GM19468 (cell line): ENCODE measurements at regions not wholly inside any gene's neighbourhood (a gene's known extent, or its start where the extent isn't known, plus 50 kb on each side); places are given as distances from the start of the nearest gene placed in this dataset.

Source experiments
- ATAC-seq: cut with Tn5 transposase; IDR thresholded peaks from one replicate; pipeline ENCODE4 v1.9.1; 2021; ENCODE audit warnings: mild to moderate bottlenecking, moderate library complexity, moderate number of reproducible peaks; ENCODE audit not compliant: unreplicated experiment; ENCODE audit errors: extremely low read depth

DNA sequence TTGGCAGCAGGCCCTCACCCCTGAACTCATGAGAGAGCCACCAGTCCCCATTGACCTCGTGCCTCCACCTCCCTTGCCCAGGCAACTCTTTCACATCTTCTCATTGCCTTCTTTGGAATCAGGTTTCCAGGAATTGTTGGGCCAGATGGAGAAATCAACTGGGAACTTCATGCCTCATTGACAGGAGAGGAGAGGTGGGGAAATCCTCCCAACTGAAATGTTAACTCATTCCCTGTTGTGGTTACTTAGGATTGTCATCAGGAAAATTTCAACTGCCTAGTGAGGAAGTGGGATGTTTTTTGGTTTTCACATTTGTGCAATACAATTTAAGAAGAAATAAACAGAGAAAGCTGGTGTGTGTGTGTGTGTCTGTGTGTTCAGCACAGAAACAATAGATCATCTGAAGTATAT, 106.6 kb upstream of the INHBA start:
- ATAC-seq: no peak

DNA sequence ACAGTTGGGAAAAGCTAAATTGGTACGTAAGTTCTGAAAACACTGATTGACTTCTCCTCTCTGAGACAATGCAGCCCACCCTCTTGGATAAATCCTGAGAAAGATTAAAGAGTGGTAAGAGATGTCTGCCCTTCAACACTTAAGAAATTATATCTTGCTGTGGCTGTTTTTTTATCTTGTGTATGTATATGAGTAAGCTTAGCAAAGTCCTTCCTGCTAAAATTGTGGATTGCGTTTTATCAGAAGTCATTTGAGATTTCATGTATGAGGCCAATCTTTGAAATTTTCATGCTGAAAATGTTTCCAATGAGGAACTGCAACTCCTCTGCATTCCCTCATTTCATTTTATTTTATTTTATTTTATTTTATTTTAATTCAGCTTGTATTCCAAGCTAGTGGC, 106.2 kb upstream of the INHBA start:
- no peak for ATAC-seq

DNA sequence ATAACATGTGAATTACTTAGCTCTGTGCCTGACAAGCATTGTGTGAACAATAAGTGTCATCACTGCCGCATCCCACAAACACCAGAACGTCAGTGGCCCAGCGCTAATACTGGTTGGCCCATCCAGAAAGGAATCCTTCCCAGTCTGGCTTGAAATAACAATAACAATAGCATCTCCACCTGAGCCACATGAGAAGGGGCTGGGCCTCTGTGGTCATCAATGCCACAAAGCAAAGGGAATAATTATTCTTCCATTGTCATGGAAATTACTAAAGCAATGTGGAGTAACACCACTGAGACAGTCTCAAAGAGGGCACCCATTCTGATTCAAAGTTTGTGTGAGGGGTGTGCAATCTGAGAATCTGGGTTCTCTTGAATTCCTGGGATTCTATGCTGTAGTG, 105.7 kb upstream of the INHBA start:
- no peak for ATAC-seq

DNA sequence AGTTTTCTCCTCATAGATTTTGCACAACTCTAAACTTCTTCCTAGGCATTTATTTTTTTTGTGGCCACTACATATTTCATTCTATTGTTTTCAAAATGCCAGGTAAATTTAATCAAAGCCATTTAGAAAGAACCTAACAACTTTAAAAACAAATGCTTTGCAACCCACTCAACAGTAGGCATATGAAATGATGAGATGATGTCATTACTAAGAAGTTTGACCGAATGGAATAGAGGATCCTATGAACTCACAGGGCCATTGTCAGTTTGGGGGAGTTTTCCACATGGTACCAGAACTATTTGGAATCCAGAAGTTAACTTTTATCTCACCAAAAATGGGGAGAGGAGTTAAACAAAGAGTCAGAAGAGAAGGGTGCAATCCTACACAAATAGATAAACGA, 100.7 kb upstream of the INHBA start:
- no peak for ATAC-seq

DNA sequence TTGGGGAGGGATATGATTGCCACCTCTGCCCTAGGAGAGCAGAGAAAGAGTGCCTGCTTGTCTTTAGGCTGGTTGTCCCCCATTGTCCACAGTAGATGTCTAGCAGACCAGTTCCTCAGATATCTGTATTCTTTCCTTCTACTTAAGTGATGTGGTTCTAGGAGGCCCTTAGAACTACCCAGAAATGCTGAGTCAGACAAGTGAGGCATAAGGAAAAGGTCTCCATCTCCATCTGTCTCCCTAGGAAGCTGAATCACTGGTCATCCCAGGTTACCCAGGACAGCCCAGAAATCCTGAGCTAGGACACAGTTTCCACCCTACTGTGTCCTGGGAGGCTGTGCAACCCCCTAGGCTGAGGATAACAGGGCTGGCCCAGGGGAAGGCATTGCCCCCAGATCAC, 93.4 kb upstream of the INHBA start:
- ATAC-seq: no peak

DNA sequence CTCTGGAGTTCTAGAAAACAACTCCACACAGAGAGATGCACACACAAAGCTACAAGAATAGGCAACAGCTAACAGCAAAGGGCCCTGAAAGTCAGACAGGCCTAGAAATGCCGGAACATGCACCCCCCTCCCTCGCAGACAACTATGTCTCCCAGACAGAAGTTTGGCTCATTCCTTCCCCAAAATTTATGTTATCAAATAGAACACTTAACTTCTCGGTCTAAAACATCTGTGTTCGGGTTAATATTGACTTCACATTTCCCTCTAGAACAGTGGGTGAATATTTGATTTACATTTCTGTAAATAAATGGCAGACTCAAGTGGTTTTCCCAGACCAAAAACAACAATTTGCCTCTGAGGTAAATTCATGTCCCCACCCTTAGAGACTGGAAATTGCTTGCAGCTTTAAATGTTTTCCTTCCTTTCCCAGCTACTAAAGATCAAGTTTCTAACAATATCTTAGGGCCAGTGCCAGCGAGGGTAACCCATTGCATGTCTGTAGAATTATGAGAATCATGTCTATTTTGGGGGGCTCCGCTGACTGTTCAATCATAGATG, 92.5 kb upstream of the INHBA start:
- no peak for ATAC-seq

DNA sequence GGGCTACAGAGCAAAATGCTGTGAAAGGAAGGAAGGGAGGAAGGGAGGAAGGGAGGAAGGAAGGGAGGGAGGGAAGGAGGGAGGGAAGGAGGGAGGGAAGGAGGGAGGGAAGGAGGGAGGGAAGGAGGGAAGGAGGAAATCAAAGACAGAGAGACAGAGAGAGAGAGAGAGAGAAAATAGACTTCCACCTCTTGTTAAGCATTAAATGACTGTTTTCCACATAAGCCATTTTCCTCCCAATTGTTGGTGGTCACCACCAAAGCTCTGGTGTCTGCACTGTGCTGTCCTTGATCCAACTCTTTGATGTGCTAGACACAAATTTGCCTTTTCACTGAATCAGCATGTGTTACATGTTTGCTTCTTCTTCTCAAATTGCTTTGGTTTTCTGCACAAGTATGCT, 90.7 kb upstream of the INHBA start:
- ATAC-seq: no peak

DNA sequence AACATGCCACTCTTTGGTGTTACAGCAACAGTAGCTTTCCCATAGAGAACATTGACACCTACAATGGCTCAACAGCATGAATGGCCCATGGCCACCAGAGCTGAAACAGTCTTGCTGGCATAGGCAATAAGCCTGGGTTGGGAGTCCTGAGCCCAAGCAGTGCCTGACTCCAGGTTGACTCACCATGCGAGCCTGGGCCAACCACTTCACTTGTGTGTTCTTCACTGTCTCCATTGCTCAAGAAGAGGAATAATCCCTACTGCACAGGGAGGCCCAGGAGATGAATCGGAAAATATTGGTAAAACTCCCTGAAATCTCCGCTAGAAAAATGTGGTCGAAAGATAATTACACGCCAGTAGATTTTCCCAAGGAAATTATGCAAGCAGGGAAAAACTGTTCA, 89.2 kb upstream of the INHBA start:
- ATAC-seq: no peak

DNA sequence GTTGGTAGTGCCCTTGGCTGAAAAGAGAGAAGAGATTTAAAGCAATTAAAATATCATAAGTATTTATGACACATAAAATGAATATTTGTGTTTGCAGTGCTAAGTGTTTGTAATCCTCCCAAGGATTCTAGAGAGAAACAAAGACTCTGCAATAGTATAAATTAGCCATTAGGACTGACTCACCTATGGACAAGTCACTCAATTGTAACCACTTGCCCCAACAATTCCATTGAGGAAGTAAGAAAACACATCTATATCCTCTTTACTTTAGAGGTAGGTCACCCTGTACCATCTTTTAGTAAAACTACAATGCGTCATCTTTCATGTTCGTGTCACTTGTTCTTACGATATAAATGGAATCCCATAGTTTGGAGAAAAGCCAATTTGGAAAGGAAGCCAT, 85.7 kb upstream of the INHBA start:
- no peak for ATAC-seq

DNA sequence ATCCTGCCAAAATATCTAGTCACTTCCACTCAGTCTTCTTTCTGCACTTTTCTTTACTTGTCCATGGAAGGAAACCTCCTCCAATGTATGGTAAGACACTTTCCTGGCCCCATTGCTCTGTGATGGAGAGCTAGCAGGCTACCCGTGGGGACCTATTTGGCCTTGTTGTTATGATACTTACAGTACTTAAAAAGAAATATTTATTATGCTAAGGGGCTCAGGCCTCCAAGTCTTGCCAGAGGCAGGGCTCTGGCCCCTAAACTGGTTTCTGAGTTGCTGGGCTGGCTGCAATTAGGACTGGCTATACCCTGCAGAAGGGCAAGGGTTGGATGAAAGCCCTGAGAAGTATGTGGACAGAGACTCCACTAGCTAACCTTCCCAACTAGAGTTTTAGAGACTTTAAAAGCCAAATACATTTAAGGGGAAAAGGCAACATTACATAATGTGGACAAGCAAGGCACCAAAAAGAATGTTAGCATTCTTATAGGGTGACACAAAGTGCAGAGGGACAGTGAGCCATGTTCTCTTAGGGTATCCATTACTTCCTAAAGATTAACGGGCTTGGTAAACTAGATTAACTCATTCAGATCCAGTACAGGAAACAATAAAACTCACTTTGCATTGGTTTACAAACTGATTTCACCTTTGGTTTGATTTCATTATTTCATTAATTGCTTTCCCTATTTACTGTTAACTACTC, 84.9 kb upstream of the INHBA start:
- ATAC-seq: no peak

DNA sequence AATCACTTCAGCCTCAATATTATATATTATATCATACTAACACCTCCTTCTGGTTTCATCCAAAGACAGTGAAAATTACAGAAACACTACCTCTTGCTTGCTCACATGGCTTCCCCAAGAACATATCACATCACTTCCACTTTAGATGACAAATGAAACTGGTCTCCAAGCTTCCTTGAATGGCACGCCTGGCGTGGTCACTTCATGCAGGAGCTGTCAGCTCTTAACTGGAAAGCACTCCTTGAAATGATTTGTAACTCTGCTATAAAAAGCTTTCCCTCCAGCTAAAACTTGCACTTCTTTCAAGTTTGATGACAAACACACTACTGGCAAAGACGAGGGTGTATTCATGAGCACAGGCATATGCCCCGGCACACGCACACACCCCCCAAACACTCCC, 84.1 kb upstream of the INHBA start:
- no peak for ATAC-seq

DNA sequence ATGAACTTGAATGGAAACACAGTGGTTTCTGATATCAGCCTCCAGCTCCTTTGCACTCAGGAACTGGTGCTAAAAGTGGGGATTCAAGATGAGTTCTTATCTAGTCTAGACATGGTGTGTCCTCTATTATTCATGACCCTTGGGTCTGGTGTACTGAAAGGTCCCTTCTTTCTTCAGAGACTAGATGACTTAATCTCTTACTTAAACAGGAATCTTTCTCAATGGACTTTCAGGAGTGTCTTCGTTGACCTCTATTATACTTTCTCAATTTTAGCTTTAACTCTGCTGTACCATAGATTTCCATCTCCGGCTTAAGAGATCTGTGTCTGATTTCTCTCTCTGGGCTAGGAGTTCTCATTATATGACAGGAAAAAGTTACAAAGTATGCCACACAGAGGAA, 83.5 kb upstream of the INHBA start:
- ATAC-seq: no peak

DNA sequence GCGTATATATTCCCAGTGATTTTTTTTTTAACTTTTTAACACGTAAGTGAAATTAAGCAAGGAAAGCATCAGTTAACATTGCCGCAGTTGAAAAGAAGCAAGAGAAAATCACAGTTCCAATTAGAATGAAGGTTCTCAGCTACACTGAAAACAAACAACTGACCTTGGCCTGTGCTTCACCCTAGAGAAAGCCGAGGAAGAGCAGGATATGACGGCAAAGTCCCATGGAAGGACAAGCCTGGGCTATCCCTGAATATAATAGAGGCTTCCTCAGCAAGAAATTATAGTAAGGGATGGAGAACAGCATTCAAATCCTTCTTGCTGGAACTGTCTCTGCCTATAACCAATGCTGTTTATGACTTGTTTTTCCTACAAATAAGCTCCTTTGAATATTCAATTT, 83.0 kb upstream of the INHBA start:
- ATAC-seq: no peak

DNA sequence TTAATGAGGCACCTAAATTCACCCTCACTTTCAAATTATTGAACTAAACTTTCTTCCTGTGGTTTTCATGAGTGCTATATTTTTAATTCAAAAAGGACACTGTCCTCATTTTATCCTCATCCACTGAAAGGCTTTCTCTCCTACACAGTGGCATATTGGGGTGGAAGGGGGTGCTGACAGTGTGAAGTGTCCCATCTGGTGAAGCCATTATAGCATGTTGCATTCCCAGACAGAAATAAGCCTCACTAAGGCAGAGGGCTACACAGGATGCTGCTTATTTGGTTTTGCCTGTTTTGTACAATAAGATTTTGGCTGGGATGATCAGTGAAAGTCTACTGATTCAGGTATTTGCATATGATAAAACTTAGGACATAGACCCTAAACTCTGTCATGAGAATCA, 82.4 kb upstream of the INHBA start:
- no peak for ATAC-seq

DNA sequence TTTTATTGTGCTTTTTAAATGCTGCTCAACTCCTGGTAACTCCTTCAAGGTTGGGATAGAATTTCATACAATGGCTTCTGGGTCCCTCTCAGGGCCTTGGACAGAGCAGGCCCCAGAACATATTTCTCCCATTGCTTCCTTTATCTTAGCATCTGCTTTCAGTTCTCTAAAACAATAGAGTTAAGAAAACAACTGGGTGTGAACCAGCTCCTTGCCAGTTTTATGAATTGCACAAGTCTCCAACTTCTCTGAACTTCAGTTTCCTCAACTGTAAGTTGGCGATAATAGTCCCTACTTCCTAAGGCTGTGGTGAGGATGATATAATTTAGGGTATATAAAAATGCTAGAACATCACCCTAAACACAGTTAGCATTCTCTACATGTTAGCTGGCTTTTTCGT, 77.0 kb upstream of the INHBA start:
- no peak for ATAC-seq

DNA sequence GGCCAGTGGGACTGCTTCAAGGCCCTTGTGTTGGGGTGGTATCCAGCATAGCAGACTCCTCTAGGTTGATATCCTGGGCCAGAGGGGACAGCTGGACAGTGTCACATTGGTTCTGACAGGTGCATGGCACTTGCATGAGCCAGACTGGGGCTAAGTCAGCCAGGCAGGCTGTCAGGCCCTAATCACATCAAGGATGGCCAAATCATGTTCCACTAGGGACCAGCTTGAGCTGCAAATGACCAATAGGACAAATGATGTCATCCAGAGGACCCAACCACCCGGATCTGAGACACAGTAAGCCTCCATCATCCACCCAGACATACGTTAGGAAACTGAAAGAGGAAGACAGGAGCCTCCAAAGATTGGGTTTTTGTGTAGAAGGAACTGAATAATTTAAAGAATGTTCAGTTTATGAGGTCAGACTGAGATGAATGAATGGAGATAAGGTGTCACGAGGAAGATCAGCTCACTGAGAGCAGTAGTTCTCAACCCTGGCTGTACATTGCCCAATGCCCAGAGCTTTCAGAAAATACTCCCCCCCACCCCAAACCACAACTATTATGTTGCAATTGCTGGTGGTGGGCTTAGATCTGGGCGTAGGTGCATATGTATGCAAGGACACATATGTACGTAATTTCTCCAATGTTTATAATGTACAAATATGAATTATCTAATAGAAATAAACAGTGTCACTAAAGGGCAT, 75.2 kb upstream of the INHBA start:
- ATAC-seq: no peak

DNA sequence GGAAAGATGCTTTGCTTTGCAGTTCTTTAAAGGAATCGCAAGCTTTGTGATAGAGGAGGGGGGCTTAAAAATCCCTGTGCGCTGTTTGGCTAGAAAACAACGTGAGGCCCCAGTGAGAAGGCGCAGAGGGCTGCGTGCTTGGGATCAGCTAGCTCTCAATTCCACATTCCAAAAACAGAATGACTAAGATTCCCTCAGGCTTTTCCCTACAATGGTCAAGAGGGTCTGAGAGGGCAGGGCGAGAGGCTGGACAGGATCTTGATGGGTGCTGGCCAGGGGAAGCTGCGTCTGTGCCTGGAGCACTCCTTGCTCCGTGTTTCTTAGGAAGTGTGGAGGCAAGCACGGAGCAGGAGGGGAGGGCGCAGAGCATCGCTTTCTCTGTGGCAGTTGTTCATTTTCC, 72.1 kb upstream of the INHBA start:
- ATAC-seq: no peak

DNA sequence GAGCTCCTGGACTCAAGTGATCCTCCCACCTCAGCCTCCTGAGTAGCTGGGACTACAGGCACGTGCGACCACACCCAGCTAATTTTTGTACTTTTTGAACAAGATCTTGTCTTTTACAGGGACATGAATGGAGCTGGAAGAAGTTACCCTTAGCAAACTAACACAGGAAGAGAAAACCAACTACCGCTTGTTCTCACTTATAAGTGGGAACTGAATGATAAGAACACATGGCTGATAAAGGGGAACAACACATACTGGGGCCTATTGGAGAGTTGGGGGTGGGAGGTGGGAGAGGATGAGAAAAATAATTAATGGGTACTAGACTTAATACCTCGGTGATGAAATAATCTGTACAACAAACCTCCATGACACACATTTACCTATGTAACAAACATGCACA, 70.9 kb upstream of the INHBA start:
- ATAC-seq: no peak

DNA sequence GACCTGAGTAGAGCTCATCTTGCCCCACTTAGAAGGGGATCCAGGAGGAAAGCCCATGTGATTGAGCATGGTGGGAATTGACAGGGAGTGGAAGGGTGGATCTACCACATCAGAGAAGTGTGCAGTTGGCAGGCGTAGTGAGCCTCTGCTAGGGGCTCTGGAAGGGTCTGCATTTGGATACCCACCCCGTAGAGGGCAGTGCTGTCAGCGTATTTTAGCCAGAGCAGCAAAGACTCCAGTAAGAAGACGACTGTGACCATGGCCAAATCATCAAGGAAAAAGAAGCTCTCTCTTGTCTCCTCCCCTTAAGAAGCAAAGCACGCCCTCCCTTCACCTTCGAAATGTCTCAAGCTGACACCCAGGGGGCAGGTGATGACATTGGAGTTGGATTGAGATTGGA, 68.8 kb upstream of the INHBA start:
- no peak for ATAC-seq

DNA sequence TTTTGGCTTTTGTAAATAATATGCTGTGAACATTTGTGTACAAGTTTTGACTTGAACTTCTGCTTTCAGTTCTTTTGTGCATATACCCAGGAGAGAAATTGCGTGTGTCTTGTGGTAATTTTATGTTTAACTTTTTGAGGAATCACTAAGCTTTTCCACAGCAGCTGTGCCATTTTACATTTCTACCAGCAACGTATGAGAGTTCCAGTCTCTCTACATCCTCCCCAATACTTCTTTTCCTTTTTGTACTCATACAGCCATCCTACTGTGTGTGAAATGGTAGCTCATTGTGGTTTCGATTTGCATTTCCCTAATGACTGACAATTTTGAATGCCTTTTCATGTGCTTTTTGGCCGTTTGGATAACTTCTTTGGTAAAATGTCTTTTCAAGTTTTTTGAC, 66.3 kb upstream of the INHBA start:
- no peak for ATAC-seq

DNA sequence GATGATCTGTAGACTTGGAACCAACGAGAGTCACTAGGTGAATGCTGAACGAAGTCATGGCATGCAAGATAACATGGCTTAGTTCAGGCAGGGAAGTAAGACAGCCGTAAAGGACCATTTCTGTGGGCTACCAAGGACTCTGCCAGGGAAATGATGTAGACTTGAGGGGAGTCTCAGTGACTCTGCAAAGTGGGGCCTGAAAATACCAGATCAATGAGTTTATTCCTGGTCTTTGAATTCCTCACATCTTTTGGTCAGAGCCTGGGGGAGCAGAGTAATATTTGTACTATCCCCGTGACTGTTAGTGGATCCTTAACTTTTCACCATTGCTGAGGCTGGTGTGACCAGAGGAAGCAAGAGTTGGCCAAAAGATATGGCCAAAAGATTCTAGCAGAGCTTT, 60.7 kb upstream of the INHBA start:
- no peak for ATAC-seq

DNA sequence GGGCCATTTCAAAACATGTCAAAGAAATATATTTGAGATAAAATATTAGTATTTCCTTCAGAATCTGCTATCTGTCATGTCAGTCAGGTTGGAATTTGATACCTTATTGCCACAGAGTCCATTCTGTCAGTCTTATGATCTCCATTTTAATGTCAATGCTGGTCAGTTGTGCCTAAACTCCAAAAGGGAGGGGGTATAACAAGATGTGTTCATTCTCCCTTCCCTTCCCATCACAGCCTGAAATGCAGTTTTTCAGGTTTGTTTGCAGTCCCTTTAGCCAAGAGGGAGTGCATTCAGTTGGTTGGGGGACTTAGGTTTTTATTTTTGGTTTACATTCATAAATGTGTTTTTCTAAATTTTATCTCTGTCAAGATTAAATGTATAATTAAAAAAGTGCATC, 59.8 kb upstream of the INHBA start:
- no peak for ATAC-seq
